HL-60 (cell line): ENCODE measurements at regions not wholly inside any gene's neighbourhood (a gene's known extent, or its start where the extent isn't known, plus 50 kb on each side); places are given as distances from the start of the nearest gene placed in this dataset.

Experiments used
- DNase-seq, 2 experiments: peaks; one replicate each; pipeline ENCODE4 v3.0.0-alpha.2; 2010 to 2020; ENCODE audit warnings: low read depth in 1 of 2, low spot score in 1 of 2
- H3K27ac ChIP-seq: fragments of 250-450 bp; sonication (Bioruptor Pico); replicated peaks from 2 replicates; pipeline ENCODE4 v1.5.1; 2020; ENCODE audit warnings: mild to moderate bottlenecking, moderate library complexity
- H3K27me3 ChIP-seq: fragments of 250-450 bp; sonication (Bioruptor Pico); 2 replicates; pipeline ENCODE4 v1.5.1; 2021; ENCODE audit warnings: mild to moderate bottlenecking, moderate library complexity; ENCODE audit not compliant: insufficient read depth, poor library complexity, severe bottlenecking
- H3K4me3 ChIP-seq: replicated peaks from 2 replicates; pipeline ENCODE4 v1.5.1; 2011; ENCODE audit warnings: mild to moderate bottlenecking, control low read depth, low read length; ENCODE audit not compliant: insufficient read depth
- GABPA ChIP-seq: IDR thresholded peaks from 2 replicates; pipeline ENCODE4 v1.6.1; 2012; ENCODE audit warnings: low read depth
- POLR2AphosphoS5 ChIP-seq: IDR thresholded peaks from 2 replicates; pipeline ENCODE4 v1.6.1; 2012; ENCODE audit warnings: low read depth
- SPI1 ChIP-seq: IDR thresholded peaks from 2 replicates; pipeline ENCODE4 v1.6.1; 2012; ENCODE audit warnings: low read depth, mild to moderate bottlenecking, borderline replicate concordance
- TF ChIP-seq, protein P1 (sequence below): IDR thresholded peaks from 2 replicates; pipeline ENCODE4 v1.6.1; 2012; ENCODE audit warnings: low read depth; ENCODE audit not compliant: insufficient replicate concordance
- TF ChIP-seq, protein P2 (sequence below): IDR thresholded peaks from one replicate; pipeline ENCODE4 v1.5.1; 2011; ENCODE audit warnings: low read length, control low read depth, inconsistent platforms; ENCODE audit not compliant: insufficient read depth

- no peak for TF ChIP-seq GABPA
- TF ChIP-seq SPI1, result no peak
- TF ChIP-seq, protein P1, sequence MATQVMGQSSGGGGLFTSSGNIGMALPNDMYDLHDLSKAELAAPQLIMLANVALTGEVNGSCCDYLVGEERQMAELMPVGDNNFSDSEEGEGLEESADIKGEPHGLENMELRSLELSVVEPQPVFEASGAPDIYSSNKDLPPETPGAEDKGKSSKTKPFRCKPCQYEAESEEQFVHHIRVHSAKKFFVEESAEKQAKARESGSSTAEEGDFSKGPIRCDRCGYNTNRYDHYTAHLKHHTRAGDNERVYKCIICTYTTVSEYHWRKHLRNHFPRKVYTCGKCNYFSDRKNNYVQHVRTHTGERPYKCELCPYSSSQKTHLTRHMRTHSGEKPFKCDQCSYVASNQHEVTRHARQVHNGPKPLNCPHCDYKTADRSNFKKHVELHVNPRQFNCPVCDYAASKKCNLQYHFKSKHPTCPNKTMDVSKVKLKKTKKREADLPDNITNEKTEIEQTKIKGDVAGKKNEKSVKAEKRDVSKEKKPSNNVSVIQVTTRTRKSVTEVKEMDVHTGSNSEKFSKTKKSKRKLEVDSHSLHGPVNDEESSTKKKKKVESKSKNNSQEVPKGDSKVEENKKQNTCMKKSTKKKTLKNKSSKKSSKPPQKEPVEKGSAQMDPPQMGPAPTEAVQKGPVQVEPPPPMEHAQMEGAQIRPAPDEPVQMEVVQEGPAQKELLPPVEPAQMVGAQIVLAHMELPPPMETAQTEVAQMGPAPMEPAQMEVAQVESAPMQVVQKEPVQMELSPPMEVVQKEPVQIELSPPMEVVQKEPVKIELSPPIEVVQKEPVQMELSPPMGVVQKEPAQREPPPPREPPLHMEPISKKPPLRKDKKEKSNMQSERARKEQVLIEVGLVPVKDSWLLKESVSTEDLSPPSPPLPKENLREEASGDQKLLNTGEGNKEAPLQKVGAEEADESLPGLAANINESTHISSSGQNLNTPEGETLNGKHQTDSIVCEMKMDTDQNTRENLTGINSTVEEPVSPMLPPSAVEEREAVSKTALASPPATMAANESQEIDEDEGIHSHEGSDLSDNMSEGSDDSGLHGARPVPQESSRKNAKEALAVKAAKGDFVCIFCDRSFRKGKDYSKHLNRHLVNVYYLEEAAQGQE, result no peak
- no peak for TF ChIP-seq POLR2AphosphoS5
- TF ChIP-seq, protein P2, sequence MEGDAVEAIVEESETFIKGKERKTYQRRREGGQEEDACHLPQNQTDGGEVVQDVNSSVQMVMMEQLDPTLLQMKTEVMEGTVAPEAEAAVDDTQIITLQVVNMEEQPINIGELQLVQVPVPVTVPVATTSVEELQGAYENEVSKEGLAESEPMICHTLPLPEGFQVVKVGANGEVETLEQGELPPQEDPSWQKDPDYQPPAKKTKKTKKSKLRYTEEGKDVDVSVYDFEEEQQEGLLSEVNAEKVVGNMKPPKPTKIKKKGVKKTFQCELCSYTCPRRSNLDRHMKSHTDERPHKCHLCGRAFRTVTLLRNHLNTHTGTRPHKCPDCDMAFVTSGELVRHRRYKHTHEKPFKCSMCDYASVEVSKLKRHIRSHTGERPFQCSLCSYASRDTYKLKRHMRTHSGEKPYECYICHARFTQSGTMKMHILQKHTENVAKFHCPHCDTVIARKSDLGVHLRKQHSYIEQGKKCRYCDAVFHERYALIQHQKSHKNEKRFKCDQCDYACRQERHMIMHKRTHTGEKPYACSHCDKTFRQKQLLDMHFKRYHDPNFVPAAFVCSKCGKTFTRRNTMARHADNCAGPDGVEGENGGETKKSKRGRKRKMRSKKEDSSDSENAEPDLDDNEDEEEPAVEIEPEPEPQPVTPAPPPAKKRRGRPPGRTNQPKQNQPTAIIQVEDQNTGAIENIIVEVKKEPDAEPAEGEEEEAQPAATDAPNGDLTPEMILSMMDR, result no peak
- H3K27me3 ChIP-seq, result peaks cover 6% of the 10 kb centered on the region
These were observed 134.9 kb upstream of the SPACA7 start for GRCh38 chr13:112241288-112241687.

GRCh38 chr13:112242777-112243176 is 133.4 kb upstream of the SPACA7 start:
- TF ChIP-seq, protein P1, result no peak
- TF ChIP-seq SPI1 (no peak), GABPA (no peak), POLR2AphosphoS5 (no peak)
- TF ChIP-seq, protein P2, result no peak
- no peak for DNase-seq
- no peak overlapping the region for H3K27ac ChIP-seq
- no peak overlapping the region for H3K4me3 ChIP-seq
- H3K27me3 ChIP-seq, result peaks cover 6% of the 10 kb centered on the region

More at GRCh38 chr13:112241288-112241687, 134.9 kb upstream of the SPACA7 start:
- H3K4me3 ChIP-seq, result no peak overlapping the region
- no peak overlapping the region for H3K27ac ChIP-seq
- DNase-seq, result no peak

DNA sequence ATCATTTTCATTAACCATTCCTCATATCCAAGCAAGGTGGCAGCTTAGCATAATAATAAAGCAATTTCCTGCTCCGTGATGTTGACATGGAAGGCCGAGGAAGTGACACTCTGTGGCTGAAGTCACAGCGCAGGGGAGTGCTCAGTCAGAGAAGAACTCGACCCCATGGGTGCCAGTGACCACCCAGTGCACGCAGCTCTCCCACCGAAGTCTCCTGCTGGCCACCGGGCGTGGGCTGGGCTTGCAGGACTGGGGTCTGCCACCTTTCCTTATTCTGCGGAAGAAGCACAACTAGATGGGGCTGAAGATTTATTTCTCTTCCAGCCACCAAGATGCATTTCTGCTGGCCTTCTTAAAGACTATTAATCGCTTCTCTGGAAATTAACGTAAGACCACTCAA is 132.1 kb upstream of the SPACA7 start:
- Histone ChIP-seq H3K4me3 (no peak overlapping the region), H3K27me3 (peaks cover 6% of the 10 kb centered on the region), H3K27ac (no peak overlapping the region)
- TF ChIP-seq GABPA, result no peak
- TF ChIP-seq, protein P1, result no peak
- DNase-seq, result no peak
